HepG2 (cell line): ENCODE measurements at regions not wholly inside any gene's neighbourhood (a gene's known extent, or its start where the extent isn't known, plus 50 kb on each side); places are given as distances from the start of the nearest gene placed in this dataset.

Source experiments
- ATAC-seq: fragments of 200-7000 bp; cut with Tn5 transposase; 3 replicates; pipeline ENCODE4 v1.9.1; 2020; ENCODE audit warnings: mild to moderate bottlenecking, moderate library complexity
- BruUV-seq: library from RNA; stranded (reverse); fragments of 400-500 nt; replicated peaks from 2 replicates; lab custom pipeline; 2021; lab: Mats Ljungman, UMichigan
- CTCF ChIA-PET: fragments of 300-600 bp; formaldehyde crosslinking; extraction: SDS; loops from one replicate; lab custom pipeline; 2021; ENCODE audit warnings: low total read pairs, inconsistent platforms, low intra/inter-chr PET ratio; lab: Yijun Ruan, JAX
- POLR2A ChIA-PET: fragments of 350-600 bp; sonication (Branson Sonifier 250); formaldehyde crosslinking; loops from one replicate; lab custom pipeline; 2020; ENCODE audit warnings: antibody characterized with exemption, inconsistent platforms; lab: Yijun Ruan, JAX
- DNase-seq: peaks from one replicate; pipeline ENCODE4 v3.0.0-alpha.2; 2015; ENCODE audit warnings: low spot score
- FAIRE-seq: peaks from 3 replicates; lab custom pipeline; 2011; peaks lifted over from hg19 to GRCh38; lab: Jason Lieb, UNC
- H2AFZ ChIP-seq: one replicate; pipeline ENCODE4 v1.6.1; 2011; ENCODE audit warnings: low read length, inconsistent platforms
- H3K27ac ChIP-seq: fragments of 300-600 bp; 3 replicates; pipeline ENCODE4 v1.8.0; 2011; ENCODE audit warnings: mixed run types, mild to moderate bottlenecking, mixed read lengths, low read length, inconsistent platforms; ENCODE audit not compliant: insufficient read depth; ENCODE audit errors: extremely low read length
- H3K27me3 ChIP-seq, 2 experiments: fragments of 200-600 bp in 1 of 2; 2 replicates in 1 of 2; 3 replicates in 1 of 2; pipeline versions ENCODE4 v1.6.0 to v1.8.0; 2011; ENCODE audit warnings: low read length in 2 of 2, mild to moderate bottlenecking in 2 of 2, moderate library complexity in 2 of 2, inconsistent platforms in 1 of 2; ENCODE audit not compliant: insufficient read depth in 2 of 2, control insufficient read depth in 1 of 2
- H3K36me3 ChIP-seq, 2 experiments: fragments of 200-600 bp in 1 of 2; replicated peaks in 1 of 2; 2 replicates in 1 of 2; 3 replicates in 1 of 2; pipeline versions ENCODE4 v1.5.1 to v1.8.0; 2011; ENCODE audit warnings: low read length in 2 of 2, inconsistent platforms in 1 of 2; ENCODE audit not compliant: insufficient read depth in 2 of 2, control insufficient read depth in 1 of 2
- H3K4me1 ChIP-seq: 2 replicates; pipeline ENCODE4 v1.5.1; 2012; ENCODE audit warnings: low read length, inconsistent platforms; ENCODE audit not compliant: insufficient read depth
- H3K4me2 ChIP-seq: 2 replicates; pipeline ENCODE4 v1.6.0; 2011; ENCODE audit warnings: low read depth, low read length, inconsistent platforms
- H3K4me3 ChIP-seq, 3 experiments: fragments of 200-600 bp in 1 of 3; sonication (generic), shearing (Covaris generic) in 1 of 3; replicated peaks in 1 of 3; 2 replicates each; pipeline ENCODE4 v1.5.1; 2011 to 2016; ENCODE audit warnings: low read length in 3 of 3, inconsistent platforms in 2 of 3, low read depth in 2 of 3, mild to moderate bottlenecking in 2 of 3, control low read depth in 1 of 3, mixed read lengths in 1 of 3; ENCODE audit not compliant: insufficient read depth in 1 of 3
- H3K79me2 ChIP-seq: one replicate; pipeline ENCODE4 v1.6.1; 2011; ENCODE audit warnings: low read length, inconsistent platforms; ENCODE audit not compliant: insufficient read depth
- H3K9ac ChIP-seq: 2 replicates; pipeline ENCODE4 v1.6.0; 2011; ENCODE audit warnings: mild to moderate bottlenecking, low read depth, low read length, inconsistent platforms; ENCODE audit not compliant: insufficient read depth
- H3K9me3 ChIP-seq: 2 replicates; pipeline ENCODE4 v1.5.1; 2012; ENCODE audit warnings: mild to moderate bottlenecking, low read length
- H4K20me1 ChIP-seq: 2 replicates; pipeline ENCODE4 v1.6.0; 2011; ENCODE audit warnings: inconsistent platforms, mild to moderate bottlenecking, low read length, moderate library complexity; ENCODE audit not compliant: insufficient read depth
- ARNTL ChIP-seq: sonication (generic); formaldehyde crosslinking; IDR thresholded peaks from 2 replicates; pipeline ENCODE4 v1.4.0; 2020; ENCODE audit warnings: mild to moderate bottlenecking, missing genetic modification reagents
- HHEX ChIP-seq: IDR thresholded peaks from 2 replicates; pipeline ENCODE4 v1.6.1; 2016; ENCODE audit warnings: control low read depth
- HNF4A ChIP-seq: sonication (generic); formaldehyde crosslinking; IDR thresholded peaks from 2 replicates; pipeline ENCODE4 v1.4.0; 2020; ENCODE audit warnings: missing genetic modification reagents
- HNRNPL ChIP-seq: fragments of 200-400 bp; formaldehyde crosslinking; IDR thresholded peaks from 2 replicates; pipeline ENCODE4 v1.6.1; 2017; ENCODE audit warnings: mild to moderate bottlenecking, low read depth, low read length
- TOPORS ChIP-seq: sonication (generic); formaldehyde crosslinking; IDR thresholded peaks from 2 replicates; pipeline ENCODE4 v1.8.0; 2023; ENCODE audit warnings: mild to moderate bottlenecking, missing genetic modification reagents
- ZBTB8A ChIP-seq: sonication (generic); formaldehyde crosslinking; IDR thresholded peaks from 2 replicates; pipeline ENCODE4 v1.4.0; 2020; ENCODE audit warnings: mild to moderate bottlenecking, low read depth, missing genetic modification reagents, borderline replicate concordance
- ZNF12 ChIP-seq: sonication (generic); formaldehyde crosslinking; IDR thresholded peaks from 2 replicates; pipeline ENCODE4 v1.5.0; 2020; ENCODE audit warnings: missing genetic modification reagents
- ZNF30 ChIP-seq: sonication (generic); formaldehyde crosslinking; IDR thresholded peaks from 2 replicates; pipeline ENCODE4 v1.5.0; 2020; ENCODE audit warnings: mild to moderate bottlenecking, missing genetic modification reagents
- ZNF441 ChIP-seq: sonication (generic); formaldehyde crosslinking; IDR thresholded peaks from 2 replicates; pipeline ENCODE4 v1.7.0; 2021; ENCODE audit warnings: missing genetic modification reagents, borderline replicate concordance
- ZNF501 ChIP-seq: sonication (generic); formaldehyde crosslinking; IDR thresholded peaks from 2 replicates; pipeline ENCODE4 v1.5.1; 2020; ENCODE audit warnings: mild to moderate bottlenecking, moderate library complexity, missing genetic modification reagents
- ZNF850 ChIP-seq: sonication (generic); formaldehyde crosslinking; conservative IDR thresholded peaks from 2 replicates; pipeline ENCODE4 v1.9.0; 2021; ENCODE audit warnings: mild to moderate bottlenecking, missing genetic modification reagents
- ZNF879 ChIP-seq: sonication (generic); formaldehyde crosslinking; IDR thresholded peaks from 2 replicates; pipeline ENCODE4 v1.8.1; 2023; ENCODE audit warnings: missing genetic modification reagents
- WGBS: methylation state at CpG from one replicate; pipeline ENCODE4 v1.1.6; 2017; ENCODE audit warnings: low lambda C conversion rate; 5-methylcytosine and 5-hydroxymethylcytosine counted together
- in situ Hi-C: cut with HindIII; loops from 2 replicates; pipeline ENCODE4 v1.10.0; 2017; ENCODE audit warnings: low pct_unique_long_range_greater_than_20kb; ENCODE audit not compliant: extremely low pct_ligation_motif_present
- intact Hi-C: fragments of 100-400 bp; cut with micrococcal nuclease; formaldehyde crosslinking; loops from one replicate; pipeline ENCODE4 v1.10.0; 2022; ENCODE audit not compliant: unreplicated experiment
- TF ChIP-seq, protein P1 (sequence below): IDR thresholded peaks from 2 replicates; pipeline ENCODE4 v1.6.1; 2016; ENCODE audit warnings: low read depth
- TF ChIP-seq, protein P2 (sequence below): sonication (generic); formaldehyde crosslinking; IDR thresholded peaks from 2 replicates; pipeline ENCODE4 v1.5.0; 2020; ENCODE audit warnings: missing genetic modification reagents

- no peak overlapping the region for H2AFZ ChIP-seq
- 69% methylated on average over 7 of the region's 8 CpGs for WGBS
- no peaks in the 10 kb centered on the region for H4K20me1 ChIP-seq
- H3K9me3 ChIP-seq = no peaks in the 10 kb centered on the region
- POLR2A ChIA-PET = no interaction called here
- ATAC-seq = no peak; the same call in 2 of the 3 replicates
- H3K36me3 ChIP-seq = no peaks in the 10 kb centered on the region
- H3K27me3 ChIP-seq = no peaks in the 10 kb centered on the region; a peak in 1 of 5 replicates
- H3K4me1 ChIP-seq = no peaks in the 10 kb centered on the region
- DNase-seq = no peak
- in situ Hi-C loops = no loop called here
- H3K79me2 ChIP-seq = no peaks in the 10 kb centered on the region
- BruUV-seq = no TSS peak
- intact Hi-C loops = no loop called here
- H3K27ac ChIP-seq = no peak overlapping the region
- no peak overlapping the region for H3K4me2 ChIP-seq
- no peak for TF ChIP-seq TOPORS
- no peak for TF ChIP-seq HNRNPL
- TF ChIP-seq, protein P1, sequence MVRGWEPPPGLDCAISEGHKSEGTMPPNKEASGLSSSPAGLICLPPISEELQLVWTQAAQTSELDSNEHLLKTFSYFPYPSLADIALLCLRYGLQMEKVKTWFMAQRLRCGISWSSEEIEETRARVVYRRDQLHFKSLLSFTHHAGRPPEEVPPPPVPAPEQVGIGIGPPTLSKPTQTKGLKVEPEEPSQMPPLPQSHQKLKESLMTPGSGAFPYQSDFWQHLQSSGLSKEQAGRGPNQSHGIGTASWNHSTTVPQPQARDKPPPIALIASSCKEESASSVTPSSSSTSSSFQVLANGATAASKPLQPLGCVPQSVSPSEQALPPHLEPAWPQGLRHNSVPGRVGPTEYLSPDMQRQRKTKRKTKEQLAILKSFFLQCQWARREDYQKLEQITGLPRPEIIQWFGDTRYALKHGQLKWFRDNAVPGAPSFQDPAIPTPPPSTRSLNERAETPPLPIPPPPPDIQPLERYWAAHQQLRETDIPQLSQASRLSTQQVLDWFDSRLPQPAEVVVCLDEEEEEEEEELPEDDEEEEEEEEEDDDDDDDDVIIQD (CRISPR knock-in tag) = no peak
- no peak for TF ChIP-seq ZNF501 (CRISPR knock-in tag)
- no peak for TF ChIP-seq ZNF12 (CRISPR knock-in tag)
- TF ChIP-seq ZNF850 (CRISPR knock-in tag) = no peak
- TF ChIP-seq, protein P2, sequence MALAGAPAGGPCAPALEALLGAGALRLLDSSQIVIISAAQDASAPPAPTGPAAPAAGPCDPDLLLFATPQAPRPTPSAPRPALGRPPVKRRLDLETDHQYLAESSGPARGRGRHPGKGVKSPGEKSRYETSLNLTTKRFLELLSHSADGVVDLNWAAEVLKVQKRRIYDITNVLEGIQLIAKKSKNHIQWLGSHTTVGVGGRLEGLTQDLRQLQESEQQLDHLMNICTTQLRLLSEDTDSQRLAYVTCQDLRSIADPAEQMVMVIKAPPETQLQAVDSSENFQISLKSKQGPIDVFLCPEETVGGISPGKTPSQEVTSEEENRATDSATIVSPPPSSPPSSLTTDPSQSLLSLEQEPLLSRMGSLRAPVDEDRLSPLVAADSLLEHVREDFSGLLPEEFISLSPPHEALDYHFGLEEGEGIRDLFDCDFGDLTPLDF (CRISPR knock-in tag) = no peak
- no peak for TF ChIP-seq ZNF441 (CRISPR knock-in tag)
- TF ChIP-seq ZNF30 = no peak
- no peak for TF ChIP-seq ZBTB8A (CRISPR knock-in tag)
- TF ChIP-seq HNF4A (CRISPR knock-in tag) = no peak
- TF ChIP-seq ZNF879 (CRISPR knock-in tag) = no peak
- no peak for TF ChIP-seq HHEX
- no peak for TF ChIP-seq ARNTL (CRISPR knock-in tag)
- no peak overlapping the region for H3K9ac ChIP-seq
- H3K4me3 ChIP-seq = no peak overlapping the region
- CTCF ChIA-PET = no interaction called here
- no peak for FAIRE-seq
Measured at GRCh38 chr15:31171731-31172130, 70.2 kb upstream of the TRPM1 start.
